NB4 (cell line): ENCODE measurements at regions not wholly inside any gene's neighbourhood (a gene's known extent, or its start where the extent isn't known, plus 50 kb on each side); places are given as distances from the start of the nearest gene placed in this dataset.

Source experiments
- DNase-seq: peaks from one replicate; pipeline ENCODE4 v3.0.0; 2010; ENCODE audit warnings: low read depth
- H3K4me3 ChIP-seq: one replicate; pipeline ENCODE4 v1.5.1; 2011; ENCODE audit warnings: mild to moderate bottlenecking, low read depth, low read length, moderate library complexity
- MAX ChIP-seq: IDR thresholded peaks from 2 replicates; pipeline ENCODE4 v1.6.1; 2011; ENCODE audit warnings: low read depth, low read length
- MYC ChIP-seq: IDR thresholded peaks from 2 replicates; pipeline ENCODE4 v1.6.1; 2011; ENCODE audit warnings: low read depth, low read length
- POLR2A ChIP-seq: IDR thresholded peaks from 2 replicates; pipeline ENCODE4 v1.6.1; 2011; ENCODE audit warnings: mild to moderate bottlenecking; ENCODE audit not compliant: insufficient read length; ENCODE audit errors: extremely low read depth
- TF ChIP-seq, protein P1 (sequence below): IDR thresholded peaks from one replicate; pipeline ENCODE4 v1.5.1; 2012; ENCODE audit warnings: low read depth, low read length

GRCh38 chr12:107533218-107533617 is 152.4 kb upstream of the PWP1 start:
- DNase-seq: no peak
- no peak overlapping the region for H3K4me3 ChIP-seq
- TF ChIP-seq MYC (no peak), POLR2A (no peak), MAX (no peak)
- TF ChIP-seq, protein P1, sequence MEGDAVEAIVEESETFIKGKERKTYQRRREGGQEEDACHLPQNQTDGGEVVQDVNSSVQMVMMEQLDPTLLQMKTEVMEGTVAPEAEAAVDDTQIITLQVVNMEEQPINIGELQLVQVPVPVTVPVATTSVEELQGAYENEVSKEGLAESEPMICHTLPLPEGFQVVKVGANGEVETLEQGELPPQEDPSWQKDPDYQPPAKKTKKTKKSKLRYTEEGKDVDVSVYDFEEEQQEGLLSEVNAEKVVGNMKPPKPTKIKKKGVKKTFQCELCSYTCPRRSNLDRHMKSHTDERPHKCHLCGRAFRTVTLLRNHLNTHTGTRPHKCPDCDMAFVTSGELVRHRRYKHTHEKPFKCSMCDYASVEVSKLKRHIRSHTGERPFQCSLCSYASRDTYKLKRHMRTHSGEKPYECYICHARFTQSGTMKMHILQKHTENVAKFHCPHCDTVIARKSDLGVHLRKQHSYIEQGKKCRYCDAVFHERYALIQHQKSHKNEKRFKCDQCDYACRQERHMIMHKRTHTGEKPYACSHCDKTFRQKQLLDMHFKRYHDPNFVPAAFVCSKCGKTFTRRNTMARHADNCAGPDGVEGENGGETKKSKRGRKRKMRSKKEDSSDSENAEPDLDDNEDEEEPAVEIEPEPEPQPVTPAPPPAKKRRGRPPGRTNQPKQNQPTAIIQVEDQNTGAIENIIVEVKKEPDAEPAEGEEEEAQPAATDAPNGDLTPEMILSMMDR: no peak

DNA sequence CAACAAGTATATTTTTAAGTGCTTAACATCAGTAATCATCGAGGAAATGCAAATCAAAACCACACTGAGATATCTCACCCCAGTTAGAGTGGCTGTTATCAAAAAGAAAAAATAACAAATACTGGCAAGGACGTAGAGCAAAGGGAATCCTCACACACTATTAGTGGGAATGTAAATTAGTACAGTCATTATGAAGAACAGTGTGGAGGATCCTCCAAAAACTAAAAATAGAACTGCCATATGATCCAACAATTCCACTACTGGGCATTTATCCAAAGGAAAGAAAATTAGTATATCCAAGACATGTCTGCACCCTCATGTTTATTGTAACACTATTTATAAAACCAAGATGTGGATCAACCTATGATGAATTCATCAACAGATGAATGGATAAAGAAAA is 149.0 kb upstream of the PWP1 start:
- DNase-seq: no peak
- TF ChIP-seq MAX: no peak
- TF ChIP-seq, protein P1: no peak
- no peak for TF ChIP-seq MYC
- no peak for TF ChIP-seq POLR2A
- H3K4me3 ChIP-seq: no peak overlapping the region

GRCh38 chr12:107537464-107538119 is 148.0 kb upstream of the PWP1 start:
- no peak overlapping the region for H3K4me3 ChIP-seq
- TF ChIP-seq MYC (no peak), MAX (no peak)
- TF ChIP-seq, protein P1: no peak
- DNase-seq: peak; percentile 39

- H3K4me3 ChIP-seq: no peak overlapping the region
- peak; percentile 34 for DNase-seq
- TF ChIP-seq POLR2A (no peak), MYC (no peak), MAX (no peak)
- TF ChIP-seq, protein P1: no peak
These were observed 146.2 kb upstream of the PWP1 start for GRCh38 chr12:107539196-107539939.

- TF ChIP-seq, protein P1: no peak
- TF ChIP-seq POLR2A (no peak), MYC (no peak), MAX (no peak)
- no peak overlapping the region for H3K4me3 ChIP-seq
- DNase-seq: no peak
These were observed 144.4 kb upstream of the PWP1 start for GRCh38 chr12:107541001-107541705.
